GM20000 (cell line): ENCODE measurements at regions not wholly inside any gene's neighbourhood (a gene's known extent, or its start where the extent isn't known, plus 50 kb on each side); places are given as distances from the start of the nearest gene placed in this dataset.

Experiments used
- DNase-seq: peaks from one replicate; pipeline ENCODE4 v3.0.0; 2012; ENCODE audit warnings: low spot score
- TF ChIP-seq, protein P1 (sequence below): IDR thresholded peaks from 2 replicates; pipeline ENCODE4 v1.5.1; 2012; ENCODE audit warnings: mild to moderate bottlenecking, control low read depth; ENCODE audit errors: extremely low read depth, missing control alignments

DNA sequence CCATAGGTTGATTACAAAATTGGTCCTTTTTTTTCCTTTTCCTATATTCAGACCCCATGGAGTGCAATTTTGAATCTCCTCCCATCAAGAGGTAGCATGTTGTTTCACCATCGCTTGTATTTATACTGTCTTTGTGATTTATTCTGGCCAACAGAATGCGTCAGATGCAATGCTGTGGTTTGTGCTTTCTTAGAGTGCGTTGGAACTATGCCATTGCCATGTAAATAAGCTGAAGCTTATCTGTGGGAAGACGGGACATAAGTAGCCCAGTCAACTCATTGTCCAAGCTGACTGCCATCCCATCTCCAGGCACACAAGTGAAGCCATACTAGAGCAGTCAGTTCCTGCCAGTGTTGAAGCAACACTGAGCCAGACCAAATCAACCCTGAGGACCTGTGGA lies 1339.3 kb upstream of the GOT2 start:
- DNase-seq = no peak
- TF ChIP-seq, protein P1, sequence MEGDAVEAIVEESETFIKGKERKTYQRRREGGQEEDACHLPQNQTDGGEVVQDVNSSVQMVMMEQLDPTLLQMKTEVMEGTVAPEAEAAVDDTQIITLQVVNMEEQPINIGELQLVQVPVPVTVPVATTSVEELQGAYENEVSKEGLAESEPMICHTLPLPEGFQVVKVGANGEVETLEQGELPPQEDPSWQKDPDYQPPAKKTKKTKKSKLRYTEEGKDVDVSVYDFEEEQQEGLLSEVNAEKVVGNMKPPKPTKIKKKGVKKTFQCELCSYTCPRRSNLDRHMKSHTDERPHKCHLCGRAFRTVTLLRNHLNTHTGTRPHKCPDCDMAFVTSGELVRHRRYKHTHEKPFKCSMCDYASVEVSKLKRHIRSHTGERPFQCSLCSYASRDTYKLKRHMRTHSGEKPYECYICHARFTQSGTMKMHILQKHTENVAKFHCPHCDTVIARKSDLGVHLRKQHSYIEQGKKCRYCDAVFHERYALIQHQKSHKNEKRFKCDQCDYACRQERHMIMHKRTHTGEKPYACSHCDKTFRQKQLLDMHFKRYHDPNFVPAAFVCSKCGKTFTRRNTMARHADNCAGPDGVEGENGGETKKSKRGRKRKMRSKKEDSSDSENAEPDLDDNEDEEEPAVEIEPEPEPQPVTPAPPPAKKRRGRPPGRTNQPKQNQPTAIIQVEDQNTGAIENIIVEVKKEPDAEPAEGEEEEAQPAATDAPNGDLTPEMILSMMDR = no peak

DNA sequence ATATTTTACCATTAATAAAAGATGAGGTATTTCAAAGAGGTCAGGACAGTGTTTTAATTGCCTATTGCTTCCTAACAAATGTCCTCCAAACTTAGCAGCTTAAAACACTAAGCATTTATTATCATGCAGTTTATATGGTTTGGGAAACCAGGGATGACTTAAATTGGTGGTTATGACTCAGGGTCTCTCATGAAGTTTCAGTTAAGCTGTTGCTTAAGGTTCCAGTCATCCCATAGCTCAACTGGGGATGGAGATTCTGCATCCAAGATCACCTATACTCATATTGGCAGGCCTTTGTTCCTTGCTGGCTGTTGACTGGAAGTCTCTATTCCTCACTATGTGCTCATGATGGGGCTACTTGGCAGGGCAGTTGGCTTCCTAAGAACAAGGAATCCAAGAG lies 1329.9 kb upstream of the GOT2 start:
- DNase-seq = no peak
- TF ChIP-seq, protein P1 = no peak

DNA sequence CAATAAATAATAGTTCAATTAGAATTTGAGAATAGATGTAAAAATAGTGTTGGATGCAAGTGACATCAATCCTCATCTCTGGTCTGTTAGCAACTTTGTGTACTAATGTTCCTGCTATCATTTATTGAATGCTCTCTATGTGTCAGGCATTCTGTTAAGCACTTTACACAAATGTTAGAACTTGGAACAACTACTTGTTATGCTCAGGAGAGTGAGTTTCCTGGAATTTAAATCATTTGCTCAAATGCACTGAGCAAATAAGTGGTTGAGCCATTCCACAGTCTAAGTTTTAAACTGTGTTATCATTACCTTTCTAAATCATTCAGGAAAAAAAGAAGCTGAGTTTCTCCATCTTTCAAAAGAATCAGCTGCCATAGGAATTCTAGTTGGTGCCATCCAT lies 1327.3 kb upstream of the GOT2 start:
- TF ChIP-seq, protein P1 = no peak

DNA sequence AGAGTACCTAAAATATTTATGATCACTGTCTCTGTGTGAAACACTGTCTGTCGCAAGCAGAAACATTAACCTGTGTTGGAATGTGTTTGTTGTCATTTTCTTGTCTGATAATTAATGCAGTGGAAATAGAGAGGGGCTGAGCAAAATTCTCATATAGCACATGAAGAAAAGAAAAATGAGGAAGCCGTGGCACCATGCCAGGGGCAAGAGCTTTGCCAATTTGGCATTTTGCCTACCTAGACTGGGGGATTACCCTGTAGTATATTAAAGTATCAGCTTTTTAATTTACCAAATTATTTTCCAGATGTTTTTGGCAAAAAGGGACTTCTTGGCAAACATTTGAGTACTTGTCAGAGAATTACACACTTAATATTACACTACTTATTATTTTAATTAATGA lies 1326.6 kb upstream of the GOT2 start:
- TF ChIP-seq, protein P1 = no peak
- DNase-seq = no peak

More for the DNA sequence above, 1327.3 kb upstream of the GOT2 start:
- DNase-seq = no peak

DNA sequence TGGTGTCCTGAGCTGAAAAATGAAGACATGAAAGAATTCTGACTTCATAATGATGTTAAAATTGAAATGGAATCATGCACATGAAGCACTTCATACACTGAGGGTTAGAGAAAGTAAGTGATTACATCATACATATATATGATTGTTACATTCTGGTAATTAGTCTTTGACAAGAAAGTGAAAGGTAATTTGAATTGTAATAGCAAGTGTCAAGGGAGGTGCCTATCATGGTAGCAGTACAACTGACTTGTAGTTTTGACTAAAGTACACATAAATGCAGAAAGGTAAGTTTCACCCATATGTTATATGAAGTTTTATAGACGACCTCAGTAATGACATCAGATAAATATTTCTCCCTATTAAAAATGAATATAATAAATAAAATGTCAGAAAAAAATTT lies 1325.0 kb upstream of the GOT2 start:
- TF ChIP-seq, protein P1 = no peak
- no peak for DNase-seq

DNA sequence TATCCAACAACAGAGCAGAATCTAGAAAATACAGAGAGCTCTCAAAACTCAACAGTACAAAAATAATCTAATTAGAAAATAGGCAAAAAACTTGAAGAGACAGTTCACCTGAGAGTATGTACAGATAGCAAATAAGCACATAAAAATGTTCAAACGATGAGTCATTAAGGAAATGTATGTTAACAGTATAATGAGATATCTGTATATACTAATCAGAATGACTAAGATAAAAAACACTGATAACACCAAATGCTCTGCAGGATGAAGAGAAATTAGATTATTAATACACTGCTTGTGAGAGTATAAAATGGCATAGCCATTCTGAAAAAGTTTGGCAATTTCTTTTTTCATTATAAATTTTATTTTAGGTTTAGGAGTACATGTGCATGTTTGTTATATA lies 1307.6 kb upstream of the GOT2 start:
- DNase-seq = no peak
- TF ChIP-seq, protein P1 = no peak

DNA sequence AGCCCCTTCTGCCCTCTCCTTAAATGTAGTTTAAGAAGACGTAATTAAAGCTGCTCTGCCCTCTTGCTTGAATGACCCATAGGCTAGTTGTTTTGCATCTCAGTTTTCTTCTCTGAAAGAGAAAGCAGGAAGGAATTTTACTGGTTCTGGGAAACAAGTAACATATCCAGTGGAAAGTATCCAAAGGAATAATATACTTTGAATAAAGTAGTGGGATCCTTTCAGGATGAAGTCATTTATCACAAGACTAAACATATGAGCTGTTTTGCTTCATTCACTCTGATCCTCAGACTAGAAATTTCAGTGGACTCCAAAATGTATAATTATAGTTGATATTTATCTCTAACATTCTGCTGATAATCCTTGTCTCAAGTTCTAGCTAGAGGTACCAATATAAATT lies 1297.6 kb upstream of the GOT2 start:
- DNase-seq = no peak
- TF ChIP-seq, protein P1 = no peak

DNA sequence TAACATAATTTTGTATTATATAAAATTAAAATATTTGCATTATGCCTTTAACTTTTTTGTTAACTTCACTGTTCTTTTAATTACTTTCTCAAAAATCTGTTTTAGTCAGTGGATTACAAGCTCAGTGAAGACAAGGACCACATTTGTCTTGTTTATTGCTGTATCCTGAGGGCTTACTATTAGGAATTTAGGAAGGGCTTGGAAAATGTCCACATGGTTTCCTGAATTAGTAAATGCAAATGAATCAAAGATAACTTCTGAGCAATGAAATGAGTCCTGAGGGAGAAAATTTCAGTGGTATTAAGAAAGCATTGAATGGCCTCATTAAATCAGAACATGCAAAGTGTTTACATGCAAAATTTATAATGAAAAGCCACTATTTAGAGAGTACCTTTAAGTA lies 1293.2 kb upstream of the GOT2 start:
- no peak for DNase-seq
- TF ChIP-seq, protein P1 = no peak
